Erythroblast (primary cell): ENCODE measurements at regions not wholly inside any gene's neighbourhood (a gene's known extent, or its start where the extent isn't known, plus 50 kb on each side); places are given as distances from the start of the nearest gene placed in this dataset.

Experiments
- GATA1 ChIP-seq: IDR thresholded peaks from 2 replicates; pipeline ENCODE4 v1.6.1; 2011; ENCODE audit warnings: low read depth, mild to moderate bottlenecking, control low read depth, low read length, moderate library complexity
- POLR2A ChIP-seq: IDR thresholded peaks from 2 replicates; pipeline ENCODE4 v1.6.1; 2011; ENCODE audit warnings: mild to moderate bottlenecking, low read length

GRCh38 chr9:102237520-102237919 is 499.1 kb upstream of the GRIN3A start:
- TF ChIP-seq POLR2A = no peak
- TF ChIP-seq GATA1 = no peak
